ENCODE measurements at regions not wholly inside any gene's neighbourhood (a gene's known extent, or its start where the extent isn't known, plus 50 kb on each side); places are given as distances from the start of the nearest gene placed in this dataset.
"Not testable (repeated sequence)": the region's sequence is repeated elsewhere in the genome, so short reads cannot be mapped to it uniquely, and the experiment has no call there.

- TF ChIP-seq CTCF, POLR2A (IDR thresholded peaks at IDR 0.05): not testable (repeated sequence)
These were observed 767.0 kb downstream of the ADCYAP1 start for GRCh38 chr18:1671710-1672109.

Measured in right lobe of liver (tissue), 4 donors.